ENCODE measurements at regions not wholly inside any gene's neighbourhood (a gene's known extent, or its start where the extent isn't known, plus 50 kb on each side); places are given as distances from the start of the nearest gene placed in this dataset.

DNA sequence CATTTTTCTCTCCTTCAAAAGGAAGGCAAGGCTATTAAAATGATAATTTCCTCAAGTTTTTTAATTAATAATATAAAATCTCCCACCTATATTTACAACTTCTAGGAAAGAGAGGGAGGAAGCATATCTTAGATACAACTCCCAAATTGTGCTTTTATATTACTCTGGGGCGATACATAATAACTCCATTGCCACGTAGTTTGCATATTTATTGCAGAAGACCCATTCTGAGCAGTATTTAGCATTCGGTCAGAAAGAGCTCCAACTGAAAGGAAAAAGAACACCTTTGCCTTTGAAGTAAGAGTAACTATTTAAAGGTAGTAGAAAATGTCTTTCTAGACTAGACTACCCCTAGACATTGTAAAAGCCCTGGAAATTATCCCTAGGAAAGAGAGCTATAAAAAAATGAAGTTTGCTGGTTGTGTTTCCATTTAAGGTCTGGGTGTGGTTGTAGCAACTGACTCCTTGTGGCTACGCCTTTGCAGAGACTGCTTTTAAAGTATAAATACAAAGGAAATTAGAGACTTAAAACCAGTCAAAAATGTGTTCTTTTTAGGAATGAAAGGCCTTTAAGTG lies 566.1 kb downstream of the ZNF608 start:
- TF ChIP-seq, protein P1, sequence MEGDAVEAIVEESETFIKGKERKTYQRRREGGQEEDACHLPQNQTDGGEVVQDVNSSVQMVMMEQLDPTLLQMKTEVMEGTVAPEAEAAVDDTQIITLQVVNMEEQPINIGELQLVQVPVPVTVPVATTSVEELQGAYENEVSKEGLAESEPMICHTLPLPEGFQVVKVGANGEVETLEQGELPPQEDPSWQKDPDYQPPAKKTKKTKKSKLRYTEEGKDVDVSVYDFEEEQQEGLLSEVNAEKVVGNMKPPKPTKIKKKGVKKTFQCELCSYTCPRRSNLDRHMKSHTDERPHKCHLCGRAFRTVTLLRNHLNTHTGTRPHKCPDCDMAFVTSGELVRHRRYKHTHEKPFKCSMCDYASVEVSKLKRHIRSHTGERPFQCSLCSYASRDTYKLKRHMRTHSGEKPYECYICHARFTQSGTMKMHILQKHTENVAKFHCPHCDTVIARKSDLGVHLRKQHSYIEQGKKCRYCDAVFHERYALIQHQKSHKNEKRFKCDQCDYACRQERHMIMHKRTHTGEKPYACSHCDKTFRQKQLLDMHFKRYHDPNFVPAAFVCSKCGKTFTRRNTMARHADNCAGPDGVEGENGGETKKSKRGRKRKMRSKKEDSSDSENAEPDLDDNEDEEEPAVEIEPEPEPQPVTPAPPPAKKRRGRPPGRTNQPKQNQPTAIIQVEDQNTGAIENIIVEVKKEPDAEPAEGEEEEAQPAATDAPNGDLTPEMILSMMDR (IDR thresholded peaks at IDR 0.05 in 4 of 5, conservative IDR thresholded peaks at IDR 0.05 in 1 of 5), result no peak
- no peak for TF ChIP-seq POLR2A (IDR thresholded peaks at IDR 0.05)

Data from gastrocnemius medialis (tissue), 4 donors.